ENCODE measurements at regions not wholly inside any gene's neighbourhood (a gene's known extent, or its start where the extent isn't known, plus 50 kb on each side); places are given as distances from the start of the nearest gene placed in this dataset.

- H3K36me3 ChIP-seq (ENCODE audit: insufficient read depth, low read length) = no peaks in the 10 kb centered on the region
- no peak overlapping the region for H3K27ac ChIP-seq
- H3K4me3 ChIP-seq = no peak overlapping the region
- H3K9ac ChIP-seq (ENCODE audit: insufficient read length) = no peak overlapping the region
- H3K9me3 ChIP-seq (ENCODE audit: low read depth, low read length) = no peaks in the 10 kb centered on the region
- TF ChIP-seq EZH2 (IDR thresholded peaks at IDR 0.05) = no peak
- no peak for TF ChIP-seq POLR2AphosphoS5 (IDR thresholded peaks at IDR 0.05; ENCODE audit: borderline replicate concordance, low read depth, low read length)
- no peak for TF ChIP-seq FOXP2 (optimal IDR thresholded peaks at IDR 0.05; ENCODE audit: control extremely low read depth, extremely low read length, insufficient read depth)
- no peak for DNase-seq (ENCODE audit: low read depth, low spot score)
Observed at GRCh38 chr13:76708138-76708688, 178.0 kb downstream of the KCTD12 start.

GRCh38 chr13:76707360-76707759 is 178.8 kb downstream of the KCTD12 start:
- H3K4me3 ChIP-seq = no peak overlapping the region
- TF ChIP-seq FOXP2 (optimal IDR thresholded peaks at IDR 0.05; ENCODE audit: control extremely low read depth, extremely low read length, insufficient read depth) = no peak
- TF ChIP-seq POLR2AphosphoS5 (IDR thresholded peaks at IDR 0.05; ENCODE audit: borderline replicate concordance, low read depth, low read length) = no peak
- TF ChIP-seq EZH2 (IDR thresholded peaks at IDR 0.05) = no peak
- no peaks in the 10 kb centered on the region for H3K9me3 ChIP-seq (ENCODE audit: low read depth, low read length)
- H3K27ac ChIP-seq = no peak overlapping the region
- no peak for DNase-seq (ENCODE audit: low read depth, low spot score)
- no peak overlapping the region for H3K9ac ChIP-seq (ENCODE audit: insufficient read length)
- no peaks in the 10 kb centered on the region for H3K36me3 ChIP-seq (ENCODE audit: insufficient read depth, low read length)

- Histone ChIP-seq H3K9me3 (ENCODE audit: low read depth, low read length) (no peaks in the 10 kb centered on the region), H3K27ac (no peak overlapping the region), H3K36me3 (ENCODE audit: insufficient read depth, low read length) (no peaks in the 10 kb centered on the region), H3K9ac (ENCODE audit: insufficient read length) (no peak overlapping the region), H3K4me3 (no peak overlapping the region)
- TF ChIP-seq FOXP2 (optimal IDR thresholded peaks at IDR 0.05; ENCODE audit: control extremely low read depth, extremely low read length, insufficient read depth) = no peak
- no peak for TF ChIP-seq EZH2 (IDR thresholded peaks at IDR 0.05)
- TF ChIP-seq POLR2AphosphoS5 (IDR thresholded peaks at IDR 0.05; ENCODE audit: borderline replicate concordance, low read depth, low read length) = no peak
- no peak for DNase-seq (ENCODE audit: low read depth, low spot score)
Observed at GRCh38 chr13:76703621-76704288, 182.4 kb downstream of the KCTD12 start.

GRCh38 chr13:76703216-76703615 is 183.0 kb downstream of the KCTD12 start:
- no peaks in the 10 kb centered on the region for H3K9me3 ChIP-seq (ENCODE audit: low read depth, low read length)
- no peak overlapping the region for H3K4me3 ChIP-seq
- TF ChIP-seq POLR2AphosphoS5 (IDR thresholded peaks at IDR 0.05; ENCODE audit: borderline replicate concordance, low read depth, low read length) (no peak), FOXP2 (optimal IDR thresholded peaks at IDR 0.05; ENCODE audit: control extremely low read depth, extremely low read length, insufficient read depth) (no peak), EZH2 (IDR thresholded peaks at IDR 0.05) (no peak)
- no peak overlapping the region for H3K9ac ChIP-seq (ENCODE audit: insufficient read length)
- H3K27ac ChIP-seq = no peak overlapping the region
- H3K36me3 ChIP-seq (ENCODE audit: insufficient read depth, low read length) = no peaks in the 10 kb centered on the region
- DNase-seq (ENCODE audit: low read depth, low spot score) = no peak

GRCh38 chr13:76697288-76697687 is 188.9 kb downstream of the KCTD12 start:
- DNase-seq (ENCODE audit: low read depth, low spot score) = no peak
- TF ChIP-seq POLR2AphosphoS5 (IDR thresholded peaks at IDR 0.05; ENCODE audit: borderline replicate concordance, low read depth, low read length) (no peak), EZH2 (IDR thresholded peaks at IDR 0.05) (no peak), FOXP2 (optimal IDR thresholded peaks at IDR 0.05; ENCODE audit: control extremely low read depth, extremely low read length, insufficient read depth) (no peak)
- Histone ChIP-seq H3K9me3 (ENCODE audit: low read depth, low read length) (no peaks in the 10 kb centered on the region), H3K36me3 (ENCODE audit: insufficient read depth, low read length) (no peaks in the 10 kb centered on the region), H3K9ac (ENCODE audit: insufficient read length) (no peak overlapping the region), H3K27ac (no peak overlapping the region), H3K4me3 (no peak overlapping the region)

GRCh38 chr13:76696370-76696769 is 189.8 kb downstream of the KCTD12 start:
- Histone ChIP-seq H3K9me3 (ENCODE audit: low read depth, low read length) (no peaks in the 10 kb centered on the region), H3K27ac (no peak overlapping the region), H3K4me3 (no peak overlapping the region), H3K9ac (ENCODE audit: insufficient read length) (no peak overlapping the region), H3K36me3 (ENCODE audit: insufficient read depth, low read length) (no peaks in the 10 kb centered on the region)
- TF ChIP-seq EZH2 (IDR thresholded peaks at IDR 0.05) (no peak), FOXP2 (optimal IDR thresholded peaks at IDR 0.05; ENCODE audit: control extremely low read depth, extremely low read length, insufficient read depth) (no peak), POLR2AphosphoS5 (IDR thresholded peaks at IDR 0.05; ENCODE audit: borderline replicate concordance, low read depth, low read length) (no peak)
- DNase-seq (ENCODE audit: low read depth, low spot score) = no peak

GRCh38 chr13:76693086-76693485 is 193.1 kb downstream of the KCTD12 start:
- DNase-seq (ENCODE audit: low read depth, low spot score) = no peak
- TF ChIP-seq POLR2AphosphoS5 (IDR thresholded peaks at IDR 0.05; ENCODE audit: borderline replicate concordance, low read depth, low read length) (no peak), EZH2 (IDR thresholded peaks at IDR 0.05) (no peak), FOXP2 (optimal IDR thresholded peaks at IDR 0.05; ENCODE audit: control extremely low read depth, extremely low read length, insufficient read depth) (no peak)
- H3K4me3 ChIP-seq = no peak overlapping the region
- no peak overlapping the region for H3K9ac ChIP-seq (ENCODE audit: insufficient read length)
- H3K27ac ChIP-seq = no peak overlapping the region
- H3K36me3 ChIP-seq (ENCODE audit: insufficient read depth, low read length) = no peaks in the 10 kb centered on the region
- no peaks in the 10 kb centered on the region for H3K9me3 ChIP-seq (ENCODE audit: low read depth, low read length)

- H3K4me3 ChIP-seq = no peak overlapping the region
- H3K9ac ChIP-seq (ENCODE audit: insufficient read length) = no peak overlapping the region
- no peaks in the 10 kb centered on the region for H3K36me3 ChIP-seq (ENCODE audit: insufficient read depth, low read length)
- no peaks in the 10 kb centered on the region for H3K9me3 ChIP-seq (ENCODE audit: low read depth, low read length)
- TF ChIP-seq FOXP2 (optimal IDR thresholded peaks at IDR 0.05; ENCODE audit: control extremely low read depth, extremely low read length, insufficient read depth) = no peak
- no peak for TF ChIP-seq POLR2AphosphoS5 (IDR thresholded peaks at IDR 0.05; ENCODE audit: borderline replicate concordance, low read depth, low read length)
- TF ChIP-seq EZH2 (IDR thresholded peaks at IDR 0.05) = no peak
- DNase-seq (ENCODE audit: low read depth, low spot score) = no peak
- H3K27ac ChIP-seq = no peak overlapping the region
Observed at GRCh38 chr13:76692346-76692745, 193.9 kb downstream of the KCTD12 start.
